ENCODE measurements at regions not wholly inside any gene's neighbourhood (a gene's known extent, or its start where the extent isn't known, plus 50 kb on each side); places are given as distances from the start of the nearest gene placed in this dataset.

GRCh38 chr18:71844814-71845213 is 699.3 kb downstream of the CBLN2 start:
- TF ChIP-seq CTCF (IDR thresholded peaks at IDR 0.05) (no peak), POLR2A (IDR thresholded peaks at IDR 0.05) (no peak)
